Gastrocnemius medialis (tissue), 4 donors: ENCODE measurements at regions not wholly inside any gene's neighbourhood (a gene's known extent, or its start where the extent isn't known, plus 50 kb on each side); places are given as distances from the start of the nearest gene placed in this dataset.

ENCODE experiments used
- CTCF ChIP-seq, 5 experiments: fragments of 450-650 bp in 3 of 5; fragments of 200-600 bp in 2 of 5; sonication (generic) in 2 of 5; IDR thresholded peaks in 4 of 5; conservative IDR thresholded peaks in 1 of 5; 1 replicate in 4 of 5; 2 replicates in 1 of 5; pipeline ENCODE4 v1.5.1; 2016 to 2019; ENCODE audit warnings: antibody characterized with exemption in 5 of 5, mild to moderate bottlenecking in 3 of 5, moderate library complexity in 3 of 5
- POLR2A ChIP-seq, 2 donors: fragments of 450-650 bp; IDR thresholded peaks; one replicate each; pipeline ENCODE4 v1.6.1; 2017; ENCODE audit warnings: antibody characterized with exemption in 2 of 2, mild to moderate bottlenecking in 2 of 2, moderate library complexity in 2 of 2

GRCh38 chr17:71337938-71338337 lies 782.9 kb upstream of the SOX9 start:
- TF ChIP-seq CTCF (IDR thresholded peaks at IDR 0.05 in 4 of 5, conservative IDR thresholded peaks at IDR 0.05 in 1 of 5) (no peak), POLR2A (IDR thresholded peaks at IDR 0.05) (no peak)
